GM12878 (cell line): ENCODE measurements at regions not wholly inside any gene's neighbourhood (a gene's known extent, or its start where the extent isn't known, plus 50 kb on each side); places are given as distances from the start of the nearest gene placed in this dataset.

ENCODE experiments used
- ATAC-seq: fragments of 200-7000 bp; cut with Tn5 transposase; 3 replicates; pipeline ENCODE4 v1.9.1; 2020; ENCODE audit warnings: mild to moderate bottlenecking, moderate library complexity
- BruUV-seq: library from RNA; stranded (reverse); fragments of 400-500 nt; replicated peaks from 2 replicates; lab custom pipeline; 2021; lab: Mats Ljungman, UMichigan
- CTCF ChIA-PET: fragments of 300-600 bp; sonication (Branson Sonifier 250); formaldehyde crosslinking; extraction: SDS; loops from one replicate; lab custom pipeline; 2021; ENCODE audit warnings: inconsistent platforms; lab: Yijun Ruan, JAX
- POLR2A ChIA-PET: fragments of 350-600 bp; formaldehyde crosslinking; extraction: SDS; loops from one replicate; lab custom pipeline; 2021; ENCODE audit warnings: inconsistent platforms; lab: Charles Lee
- RAD21 ChIA-PET: fragments of 300-600 bp; sonication (Branson Sonifier 250); formaldehyde crosslinking; loops from one replicate; lab custom pipeline; 2023; ENCODE audit warnings: antibody characterized with exemption; ENCODE audit not compliant: unreplicated experiment; lab: Charles Lee
- SMC1A ChIA-PET: fragments of 300-600 bp; sonication (Branson Sonifier 250); formaldehyde crosslinking; loops from one replicate; lab custom pipeline; 2023; ENCODE audit not compliant: unreplicated experiment, uncharacterized antibody; lab: Charles Lee
- DNase-seq: peaks from one replicate; pipeline ENCODE4 v3.0.0-alpha.2; 2011; ENCODE audit warnings: low read depth, low spot score
- FAIRE-seq: peaks from 3 replicates; lab custom pipeline; 2011; peaks lifted over from hg19 to GRCh38; lab: Jason Lieb, UNC
- H2AFZ ChIP-seq: 2 replicates; pipeline ENCODE4 v1.6.0; 2011; ENCODE audit warnings: low read depth, low read length, control low read depth; ENCODE audit not compliant: control insufficient read depth
- H3K27ac ChIP-seq: 2 replicates; pipeline ENCODE4 v1.5.1; 2011; ENCODE audit warnings: control low read depth; ENCODE audit not compliant: control insufficient read depth, insufficient read depth
- H3K27me3 ChIP-seq, 2 experiments: replicated peaks in 1 of 2; 2 replicates each; pipeline versions ENCODE4 v1.6.0 to v1.6.1; 2011; ENCODE audit warnings: low read length in 1 of 2; ENCODE audit not compliant: control insufficient read depth in 2 of 2, insufficient read depth in 2 of 2
- H3K36me3 ChIP-seq, 2 experiments: 2 replicates each; pipeline ENCODE4 v1.5.1; 2011; ENCODE audit warnings: low read length in 1 of 2; ENCODE audit not compliant: control insufficient read depth in 2 of 2, insufficient read depth in 2 of 2
- H3K4me1 ChIP-seq: 2 replicates; pipeline ENCODE4 v1.6.1; 2011; ENCODE audit warnings: mild to moderate bottlenecking, low read length, moderate library complexity, mixed read lengths; ENCODE audit not compliant: control insufficient read depth, insufficient read depth
- H3K4me2 ChIP-seq: 2 replicates; pipeline ENCODE4 v1.6.0; 2011; ENCODE audit warnings: control low read depth; ENCODE audit not compliant: control insufficient read depth, insufficient read depth
- H3K4me3 ChIP-seq: fragments of 200-600 bp; sonication (generic); 2 replicates; pipeline ENCODE4 v1.5.1; 2016
- H3K79me2 ChIP-seq: 2 replicates; pipeline ENCODE4 v1.6.0; 2011; ENCODE audit warnings: low read length; ENCODE audit not compliant: control insufficient read depth, insufficient read depth
- H3K9ac ChIP-seq: 2 replicates; pipeline ENCODE4 v1.8.0; 2011; ENCODE audit warnings: low read length, control low read depth, mixed read lengths; ENCODE audit not compliant: control insufficient read depth, insufficient read depth
- H3K9me3 ChIP-seq: replicated peaks from 3 replicates; pipeline ENCODE4 v1.5.1; 2011; ENCODE audit warnings: mild to moderate bottlenecking, low read length; ENCODE audit not compliant: control insufficient read depth, insufficient read depth
- H4K20me1 ChIP-seq: 2 replicates; pipeline ENCODE4 v1.6.0; 2011; ENCODE audit not compliant: control insufficient read depth, insufficient read depth
- BCLAF1 ChIP-seq: fragments of 450-650 bp; IDR thresholded peaks from 2 replicates; pipeline ENCODE4 v1.6.1; 2017; ENCODE audit warnings: antibody characterized with exemption, mild to moderate bottlenecking, moderate library complexity
- HDGF ChIP-seq: fragments of 450-650 bp; IDR thresholded peaks from 2 replicates; pipeline ENCODE4 v1.6.1; 2016; ENCODE audit warnings: antibody characterized with exemption
- ZNF207 ChIP-seq: fragments of 450-650 bp; IDR thresholded peaks from 2 replicates; pipeline ENCODE4 v1.6.1; 2014; ENCODE audit warnings: antibody characterized with exemption, mild to moderate bottlenecking, borderline replicate concordance
- WGBS: methylation state at CpG from one replicate; pipeline ENCODE4 v1.1.6; 2016; ENCODE audit warnings: low lambda C conversion rate; ENCODE audit not compliant: insufficient replicate concordance, insufficient coverage; ENCODE audit errors: missing lambda C conversion rate; 5-methylcytosine and 5-hydroxymethylcytosine counted together
- in situ Hi-C: fragments of 300-500 bp; cut with MboI; formaldehyde crosslinking; loops from 9 replicates; pipeline ENCODE4 v1.14.3; 2018; ENCODE audit warnings: mixed read lengths
- intact Hi-C: fragments of 100-400 bp; cut with micrococcal nuclease; formaldehyde crosslinking; loops from one replicate; pipeline ENCODE4 v1.14.2; 2022; ENCODE audit not compliant: unreplicated experiment

- DNase-seq (no peak), FAIRE-seq (no peak), ATAC-seq (no peak)
- Histone ChIP-seq H4K20me1 (no peaks in the 10 kb centered on the region), H3K27me3 (no peaks in the 10 kb centered on the region; a peak in 2 of 4 replicates), H3K4me2 (no peak overlapping the region), H3K79me2 (no peaks in the 10 kb centered on the region), H2AFZ (no peak overlapping the region), H3K36me3 (no peaks in the 10 kb centered on the region), H3K27ac (no peak overlapping the region)
- WGBS: 65% methylated on average over 4 of the region's 4 CpGs
- RAD21 ChIA-PET: no interaction called here
- in situ Hi-C loops: no loop called here
- no TSS peak for BruUV-seq
- CTCF ChIA-PET: interaction anchor here (1.2 kb wide), 1 partner anchor 822 kb away, joined by 4 read pairs; no protein-coding TSS in a partner anchor
- POLR2A ChIA-PET: interaction anchor here (0.7 kb wide), 2 partner anchors 81 to 771 kb away, joined by 3 read pairs; no protein-coding TSS in a partner anchor
- TF ChIP-seq HDGF (no peak), BCLAF1 (no peak), ZNF207 (no peak)
- TF ChIP-seq, all 136 proteins: peak for 0
- SMC1A ChIA-PET: interaction anchor here (0.7 to 0.9 kb wide), 2 partner anchors 47 to 473 kb away, joined by 3 to 5 read pairs; no protein-coding TSS in a partner anchor
- Histone ChIP-seq H3K4me3 (no peak overlapping the region), H3K9me3 (no peaks in the 10 kb centered on the region), H3K4me1 (no peaks in the 10 kb centered on the region), H3K9ac (no peak overlapping the region)
- intact Hi-C loops: no loop called here
These were observed 496.5 kb upstream of the TBL1XR1 start for GRCh38 chr3:177693616-177694264.
